HG03103 (cell line): ENCODE measurements at regions not wholly inside any gene's neighbourhood (a gene's known extent, or its start where the extent isn't known, plus 50 kb on each side); places are given as distances from the start of the nearest gene placed in this dataset.
"Not testable (repeated sequence)": the region's sequence is repeated elsewhere in the genome, so short reads cannot be mapped to it uniquely, and the experiment has no call there.

ENCODE experiments used
- ATAC-seq: cut with Tn5 transposase; IDR thresholded peaks from one replicate; pipeline ENCODE4 v1.9.1; 2021; ENCODE audit warnings: low read depth; ENCODE audit not compliant: unreplicated experiment

- ATAC-seq = no peak
Observed at GRCh38 chr1:228887960-228888359, 152.7 kb downstream of the RHOU start.

DNA sequence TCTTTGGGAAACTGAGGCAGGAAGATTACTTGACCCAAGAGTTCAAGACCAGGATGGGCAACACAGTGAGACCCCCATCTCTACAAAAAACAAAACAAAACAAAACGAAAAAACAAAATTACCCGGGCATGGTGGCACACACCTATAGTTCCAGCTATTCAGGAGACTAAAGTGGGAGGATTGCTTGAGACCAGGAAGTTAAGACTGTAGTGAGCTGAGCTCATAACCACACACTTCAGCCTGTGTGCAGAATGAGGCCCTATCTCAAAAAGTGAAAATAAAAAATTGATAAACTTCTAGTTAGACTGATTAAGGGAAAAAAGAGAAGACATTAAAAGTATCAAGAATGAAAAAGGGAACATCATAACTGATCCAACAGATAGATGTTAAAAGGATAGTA, 154.0 kb downstream of the RHOU start:
- ATAC-seq = no peak

DNA sequence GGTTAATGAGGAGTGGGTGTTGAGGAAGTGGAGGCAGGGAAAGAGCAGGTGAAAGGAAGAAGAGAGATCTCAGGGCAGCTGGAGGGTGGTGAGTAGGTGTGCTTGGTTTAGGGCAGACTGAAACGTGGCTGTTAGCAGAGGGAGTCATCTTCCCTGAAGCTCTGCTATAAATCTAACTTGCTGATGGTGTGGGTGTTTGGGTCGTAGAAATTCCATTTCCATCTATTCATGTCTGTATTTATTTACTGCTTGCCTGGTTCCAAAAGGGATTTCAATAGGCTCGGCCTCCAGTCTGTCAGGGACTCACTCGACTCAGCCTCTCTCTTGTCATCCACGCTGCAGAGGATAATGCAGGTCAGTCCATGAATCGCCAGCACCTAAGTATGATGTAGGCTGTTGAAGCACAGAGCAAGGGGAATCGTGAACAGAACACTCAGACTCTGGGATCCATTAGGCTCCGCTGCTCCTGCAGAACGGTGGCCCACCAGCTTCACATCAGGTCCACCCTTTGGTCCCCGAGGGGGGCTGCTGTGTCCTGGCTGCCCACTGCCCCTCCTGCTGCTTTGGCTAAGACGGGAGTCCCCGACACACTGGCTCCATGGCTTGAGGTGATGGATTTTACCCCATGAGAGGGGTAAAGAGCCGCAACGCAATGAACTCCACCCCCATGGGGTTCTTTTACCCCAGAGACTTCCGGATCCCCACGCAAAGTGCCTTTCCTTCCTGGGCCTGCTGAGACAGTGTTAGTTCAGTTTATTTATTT, 156.2 kb downstream of the RHOU start:
- ATAC-seq = no peak

- ATAC-seq = not testable (repeated sequence)
Observed at GRCh38 chr1:228892200-228892599, 156.9 kb downstream of the RHOU start.

DNA sequence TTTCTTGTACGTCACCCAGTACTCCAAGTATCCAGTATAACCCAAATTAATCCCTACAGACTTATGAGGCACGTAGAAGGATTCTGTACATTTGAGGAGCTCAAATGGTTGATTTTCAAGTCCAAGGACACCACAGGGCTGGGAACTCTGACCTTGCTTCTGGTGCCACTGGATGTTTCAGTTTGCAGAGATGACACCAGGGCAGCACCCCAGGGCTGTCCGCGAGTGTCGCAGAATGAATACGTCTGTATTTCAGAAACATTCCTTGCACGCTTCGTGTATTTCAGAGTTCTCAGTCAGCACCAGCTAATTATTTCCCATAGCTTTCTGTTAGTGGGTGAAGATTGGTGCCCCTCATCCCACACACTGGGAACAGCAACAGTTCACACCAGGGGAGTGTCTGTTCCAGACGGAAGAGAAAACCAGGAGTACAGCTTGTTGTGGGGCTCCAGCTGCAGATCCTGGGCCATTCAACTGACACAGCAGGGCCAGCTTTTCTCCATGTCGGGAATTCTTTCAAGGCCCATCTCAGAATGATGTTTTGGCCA, 159.2 kb downstream of the RHOU start:
- ATAC-seq = no peak

DNA sequence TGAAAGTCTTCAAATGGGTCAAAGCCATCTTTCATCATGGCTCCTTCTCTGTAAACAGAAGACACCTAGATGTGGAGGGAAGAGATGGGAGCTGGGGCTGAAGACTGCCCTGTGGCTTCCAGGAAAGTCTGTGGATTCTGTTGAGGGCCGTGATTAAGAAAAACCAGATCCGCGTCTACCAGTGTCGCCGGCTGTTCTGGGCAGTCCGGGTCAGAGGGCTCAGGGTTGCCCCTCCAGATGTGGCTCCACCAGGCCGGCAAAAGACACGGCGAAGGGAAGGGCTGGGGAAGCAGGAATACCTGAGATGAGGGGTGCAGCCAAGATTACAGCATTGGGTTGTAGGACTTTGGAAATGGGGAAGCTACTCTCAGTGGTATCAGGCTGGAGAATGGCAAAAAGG, 162.6 kb downstream of the RHOU start:
- ATAC-seq = no peak

GRCh38 chr1:228898582-228898992, 163.3 kb downstream of the RHOU start:
- peak; percentile 96 for ATAC-seq

- no peak for ATAC-seq
Observed at GRCh38 chr1:228899421-228899956, 164.2 kb downstream of the RHOU start.

GRCh38 chr1:228900099-228900885, 165.0 kb downstream of the RHOU start:
- no peak for ATAC-seq

GRCh38 chr1:228900886-228901392, 165.7 kb downstream of the RHOU start:
- no peak for ATAC-seq

DNA sequence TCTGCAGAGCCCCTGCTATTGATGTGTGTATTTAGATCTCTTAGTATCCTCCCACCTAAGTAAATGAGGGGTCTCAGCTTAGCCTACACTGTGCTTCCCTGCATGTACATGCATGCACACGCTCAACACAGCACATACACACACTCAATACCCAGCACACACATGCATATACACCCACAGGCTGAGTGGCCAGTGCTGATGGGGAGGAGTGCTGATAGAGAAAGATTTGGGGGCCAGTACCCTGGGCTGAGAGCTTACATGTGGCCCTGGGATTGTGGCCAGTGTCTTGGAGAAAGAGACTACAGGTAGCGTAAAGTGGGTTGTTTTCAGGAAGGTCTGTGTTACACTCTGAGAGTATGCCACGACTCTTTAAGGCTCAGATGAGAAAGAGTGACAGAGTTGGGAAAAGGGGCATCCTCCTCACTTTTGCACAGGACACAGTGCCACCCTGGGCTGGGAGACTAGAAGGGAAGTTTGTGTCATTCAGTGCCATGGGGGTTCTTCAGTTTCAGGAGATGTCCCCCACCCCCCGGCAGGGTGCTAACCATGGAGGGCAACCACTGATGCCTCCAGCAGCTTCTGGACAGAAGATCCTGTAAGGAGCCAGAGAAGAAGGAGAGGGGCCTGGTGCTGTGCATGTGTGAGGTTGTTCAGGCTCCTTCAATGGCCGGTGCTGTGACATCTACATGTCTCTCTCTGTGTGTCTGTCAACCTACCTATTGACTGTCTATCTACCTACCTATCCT, 166.8 kb downstream of the RHOU start:
- no peak for ATAC-seq

- no peak for ATAC-seq
Observed at GRCh38 chr1:228902781-228903433, 167.6 kb downstream of the RHOU start.

- ATAC-seq = no peak
Observed at GRCh38 chr1:228903434-228904071, 168.3 kb downstream of the RHOU start.

DNA sequence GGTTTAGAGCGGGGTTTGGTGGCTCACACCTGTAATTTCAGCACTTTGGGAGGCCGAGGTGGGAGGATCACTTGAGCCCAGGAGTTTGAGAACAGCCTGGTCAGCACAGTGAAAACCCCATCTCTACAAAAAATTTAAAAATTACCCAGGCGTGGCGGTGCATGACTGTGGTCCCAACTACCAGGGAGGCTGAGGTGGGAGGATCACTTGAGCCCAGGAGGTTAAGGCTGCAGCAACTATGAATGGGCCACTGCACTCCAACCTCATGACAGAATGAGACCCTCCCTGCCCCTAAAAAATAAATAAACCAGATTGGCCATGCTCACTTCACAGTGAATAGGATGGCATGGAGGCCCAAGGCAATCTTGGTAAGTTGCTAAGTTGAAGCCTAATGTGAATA, 168.9 kb downstream of the RHOU start:
- no peak for ATAC-seq

GRCh38 chr1:228905701-228906101, 170.4 kb downstream of the RHOU start:
- no peak for ATAC-seq

GRCh38 chr1:228906223-228906860, 171.1 kb downstream of the RHOU start:
- no peak for ATAC-seq

- no peak for ATAC-seq
Observed at GRCh38 chr1:228911225-228912210, 176.2 kb downstream of the RHOU start.
